ENCODE measurements at regions not wholly inside any gene's neighbourhood (a gene's known extent, or its start where the extent isn't known, plus 50 kb on each side); places are given as distances from the start of the nearest gene placed in this dataset.
"Not testable (repeated sequence)": the region's sequence is repeated elsewhere in the genome, so short reads cannot be mapped to it uniquely, and the experiment has no call there.

DNA sequence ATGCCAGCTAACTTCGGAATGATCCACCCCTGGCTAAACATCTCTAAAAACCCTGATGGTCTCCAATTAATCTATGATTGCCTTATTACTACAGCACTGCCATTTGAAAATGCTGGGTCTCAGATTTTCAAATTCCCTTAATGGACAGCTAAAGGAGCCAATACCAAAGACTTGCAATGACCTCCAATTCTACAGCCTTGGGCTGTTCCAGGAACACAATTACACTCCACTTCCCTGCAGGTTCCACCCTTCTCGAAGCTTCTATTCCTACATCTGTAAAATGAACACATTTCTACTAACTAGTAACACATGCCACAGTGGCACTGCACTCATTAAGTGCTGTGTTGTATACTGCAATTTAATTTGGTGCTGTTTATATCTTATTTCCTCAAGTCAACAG is 85.7 kb upstream of the AK4 start:
- DNase-seq (ENCODE audit: low spot score), result no peak

DNA sequence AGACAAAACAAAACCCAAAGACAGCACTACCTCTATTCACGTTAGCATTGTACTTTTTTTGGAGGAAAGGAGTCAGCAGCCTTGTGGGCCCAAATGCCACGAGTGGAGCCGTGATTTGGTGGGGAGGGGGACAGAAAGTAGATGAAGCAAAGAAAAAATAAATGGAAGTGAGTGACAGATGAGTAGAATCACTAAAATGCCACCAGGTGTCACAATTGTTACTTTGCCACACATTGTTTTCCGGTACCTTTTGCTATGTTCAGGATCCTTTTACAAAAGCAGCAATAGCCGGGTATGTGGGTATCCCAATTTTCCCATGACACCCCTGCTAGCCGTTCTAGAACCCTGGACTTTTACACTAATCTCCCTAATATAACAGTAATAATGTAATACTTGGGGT is 85.0 kb upstream of the AK4 start:
- DNase-seq (ENCODE audit: low spot score), result no peak

DNA sequence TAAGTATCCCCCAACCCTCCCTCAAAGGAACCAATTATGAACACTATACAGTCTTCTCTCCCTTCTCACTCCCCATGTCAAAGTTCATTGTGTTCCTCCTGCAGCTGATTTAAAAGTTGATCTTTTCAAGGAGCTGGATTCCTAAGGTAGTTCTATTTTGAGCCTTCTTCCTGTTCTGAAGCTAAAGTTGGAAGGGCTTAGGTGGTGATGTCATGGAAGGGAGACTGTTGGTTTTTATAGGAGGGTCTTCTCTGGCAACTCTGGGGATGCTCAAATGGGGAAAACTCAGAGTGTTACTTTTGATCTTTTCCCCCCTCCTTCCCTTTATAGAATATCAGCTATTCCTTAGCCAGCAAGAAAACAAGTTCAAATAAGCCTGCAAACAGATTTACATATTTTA is 83.0 kb upstream of the AK4 start:
- DNase-seq (ENCODE audit: low spot score), result peak; percentile 14

DNA sequence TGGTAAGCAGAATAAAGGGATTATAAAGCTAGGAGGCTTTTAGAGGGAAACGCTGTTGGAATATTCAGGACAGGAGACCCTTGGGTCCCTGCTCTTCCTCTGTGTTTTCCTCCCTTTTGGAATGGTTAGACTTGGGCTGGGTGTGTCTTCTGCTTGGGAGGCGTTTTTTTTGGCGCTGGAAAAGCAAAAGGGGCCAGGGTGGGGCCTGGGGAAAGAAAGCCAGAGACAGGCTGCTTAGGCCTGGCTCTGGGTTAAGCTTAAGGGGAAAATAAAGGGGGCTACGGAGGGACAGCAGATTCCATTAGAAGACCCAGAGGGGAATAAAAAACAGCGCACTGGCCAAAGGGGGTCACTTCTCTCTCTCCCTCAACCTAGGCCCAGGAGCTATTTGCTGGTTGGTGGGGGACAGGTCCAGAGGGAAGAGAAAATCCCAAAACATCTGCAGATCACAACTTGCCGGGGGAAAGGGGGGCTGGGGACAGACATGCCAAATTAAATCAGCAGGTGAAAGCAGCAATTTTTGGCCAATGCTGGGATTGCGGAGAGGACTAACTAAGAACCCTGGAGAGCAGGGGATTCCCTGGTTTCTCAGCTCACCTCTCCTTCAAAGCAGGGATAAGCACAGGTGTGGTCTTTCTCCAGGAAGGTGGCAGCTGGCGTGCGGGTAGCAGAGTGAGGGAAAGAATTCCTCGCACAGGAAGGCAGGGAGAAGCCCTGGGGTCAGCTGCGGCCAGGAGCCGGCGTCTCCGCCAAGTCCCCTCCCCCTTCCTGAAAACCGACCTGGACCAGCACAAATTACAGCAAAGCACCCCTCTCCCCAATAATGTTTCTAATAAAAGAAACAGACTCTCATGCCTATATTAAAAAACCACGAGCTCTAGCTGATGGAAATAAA is 82.2 kb upstream of the AK4 start:
- peak; percentile 13 for DNase-seq (ENCODE audit: low spot score)

DNA sequence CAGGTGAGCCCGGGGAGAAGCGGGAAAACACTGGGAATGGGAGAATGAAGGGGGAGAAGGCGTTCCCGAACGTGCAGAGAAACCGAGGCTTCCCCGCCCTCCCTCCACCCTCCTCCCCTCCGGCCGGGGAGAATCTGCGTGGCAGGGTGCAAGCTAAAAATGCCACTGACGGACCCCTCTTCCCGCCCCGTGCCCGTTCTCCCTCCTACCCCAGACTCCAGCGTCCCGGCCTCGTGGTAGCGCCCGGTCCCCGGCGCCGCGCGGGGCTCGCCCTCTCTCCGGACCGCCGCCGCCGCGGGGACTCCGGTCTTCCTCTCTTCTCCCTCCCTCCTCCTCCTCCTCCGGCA is 81.6 kb upstream of the AK4 start:
- peak; percentile 29 for DNase-seq (ENCODE audit: low spot score)

DNA sequence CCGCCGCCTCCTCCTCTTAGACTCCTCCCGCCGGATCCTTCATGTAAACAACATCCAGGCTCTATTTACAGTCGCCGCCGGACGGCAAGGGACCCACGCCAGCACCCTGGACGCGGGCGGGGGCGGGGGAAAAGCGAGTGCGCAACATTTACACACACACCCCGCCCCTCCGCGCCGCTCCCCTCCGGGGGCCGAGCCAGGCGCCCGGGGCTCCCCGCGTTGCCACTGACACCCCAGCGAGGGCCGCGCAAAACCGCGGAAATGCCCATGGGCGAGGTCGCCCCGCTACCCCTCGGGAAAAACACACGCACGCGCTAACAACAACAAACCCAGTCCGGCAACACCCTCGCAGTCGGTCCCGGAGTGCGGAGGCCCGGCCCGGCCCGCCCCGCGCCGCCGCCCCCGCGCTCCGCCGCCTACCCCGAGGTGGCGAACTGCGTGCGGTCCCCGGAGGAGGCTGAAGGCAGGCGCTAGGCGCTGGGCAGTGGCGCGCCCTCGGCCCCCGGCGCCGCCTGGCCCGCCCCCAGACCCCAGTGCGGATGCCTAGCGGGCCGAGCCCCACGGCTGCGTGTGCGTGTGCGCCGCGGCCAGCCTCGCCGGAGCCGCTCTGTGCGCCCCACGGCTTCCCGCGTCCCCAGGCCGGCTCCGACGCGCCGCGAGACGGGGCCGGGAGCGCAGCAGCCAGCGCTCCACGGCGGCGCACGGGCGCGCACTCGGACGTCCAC is 81.1 kb upstream of the AK4 start:
- peak; percentile 79 for DNase-seq (ENCODE audit: low spot score)

DNA sequence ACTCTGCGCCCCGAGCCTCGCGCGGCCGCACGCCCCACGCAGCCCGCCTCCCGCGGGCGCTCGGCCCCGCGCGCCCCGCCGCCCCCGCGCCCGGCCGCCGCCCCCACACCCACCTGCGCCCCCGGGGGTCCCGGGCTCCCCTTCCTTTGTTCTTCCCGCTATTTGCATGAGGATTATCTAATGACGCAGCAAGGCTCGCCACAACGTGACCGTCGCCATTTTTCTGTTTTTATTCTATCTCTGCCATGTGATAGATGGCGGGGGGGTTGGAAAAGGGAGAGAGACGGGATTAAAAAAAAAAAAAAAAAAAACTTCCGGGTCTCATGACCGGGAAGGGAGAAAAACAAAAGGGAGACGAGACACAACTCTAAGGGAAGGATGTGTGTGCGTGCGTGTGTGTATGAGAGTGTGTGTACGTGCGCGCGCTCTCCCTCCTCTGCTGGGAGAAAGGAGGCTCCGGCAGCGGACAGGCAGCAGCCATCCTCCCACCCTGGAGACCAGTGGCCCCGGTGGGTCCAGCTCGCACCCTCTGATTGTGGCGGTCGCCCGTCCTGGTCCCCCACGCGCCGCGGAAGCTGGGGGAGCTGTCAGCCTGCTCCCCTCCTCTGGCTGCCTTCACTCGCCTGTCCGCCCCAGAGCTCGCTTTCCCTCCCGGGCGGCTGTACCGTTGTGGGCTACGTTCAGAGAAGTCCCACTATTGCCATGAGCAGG is 80.4 kb upstream of the AK4 start:
- peak; percentile 79 for DNase-seq (ENCODE audit: low spot score)

DNA sequence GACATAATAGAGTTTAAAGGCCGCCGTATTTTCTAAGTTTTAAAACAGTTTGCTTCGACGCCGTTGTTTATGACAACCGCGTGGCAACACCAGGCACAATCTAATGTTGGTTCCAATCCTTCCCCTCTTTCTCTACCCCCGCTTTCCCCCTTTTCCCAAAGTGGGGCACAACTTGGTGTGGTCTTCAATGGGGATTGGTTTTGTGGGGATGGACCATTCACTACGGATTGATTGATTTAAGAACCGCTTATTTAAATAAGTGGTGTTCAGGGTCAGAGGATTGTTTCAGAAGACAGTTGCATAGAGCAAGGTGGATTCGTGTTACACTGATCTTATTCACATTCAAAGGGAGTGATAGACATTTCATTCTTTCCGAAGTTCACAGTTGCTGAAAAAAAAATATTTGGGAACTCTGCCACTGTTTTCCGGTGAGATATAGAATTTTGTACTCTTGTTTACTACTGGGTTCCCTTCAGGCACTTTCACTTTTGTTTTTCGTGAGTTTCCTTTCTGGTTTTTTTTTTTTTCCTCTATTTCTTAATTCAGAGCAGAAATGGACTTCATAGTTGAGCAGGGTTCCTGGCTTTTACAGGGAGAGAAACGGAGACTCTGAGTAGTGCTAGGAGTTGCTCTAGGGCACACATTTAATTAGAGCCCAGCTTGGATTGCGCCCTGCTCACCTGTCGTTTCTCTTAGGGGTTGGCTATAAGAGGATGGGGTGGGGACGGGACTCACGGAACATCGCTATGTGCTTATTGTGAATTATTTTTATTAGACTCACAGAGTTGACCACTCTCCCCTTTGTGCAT is 79.6 kb upstream of the AK4 start:
- DNase-seq (ENCODE audit: low spot score), result peak; percentile 20

DNA sequence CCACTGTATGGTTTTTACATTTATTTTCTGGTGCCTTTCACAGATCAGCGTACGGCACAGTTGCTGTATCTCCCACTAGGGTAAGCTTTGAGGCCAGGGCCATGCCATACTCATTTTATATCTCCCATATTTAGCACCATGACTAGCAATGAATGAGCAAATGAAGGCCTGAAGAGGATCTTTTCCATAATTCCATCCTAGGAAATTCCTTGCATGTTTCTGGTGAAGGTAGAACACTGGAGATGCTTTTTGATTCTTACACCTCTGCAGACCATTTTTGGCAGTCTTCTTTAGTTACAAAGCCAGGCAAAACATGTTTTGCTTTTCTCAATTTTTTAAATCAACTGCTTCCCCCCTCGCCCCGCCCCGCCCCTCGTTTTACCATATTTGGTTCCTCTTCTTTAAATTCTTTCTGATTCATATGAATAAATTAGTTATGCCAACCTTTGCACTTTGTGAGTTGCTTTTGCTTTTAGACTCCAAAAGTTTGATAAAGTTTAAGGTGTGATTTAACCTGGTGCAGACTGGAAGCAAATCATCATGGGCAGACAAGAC is 78.9 kb upstream of the AK4 start:
- no peak for DNase-seq (ENCODE audit: low spot score)

DNA sequence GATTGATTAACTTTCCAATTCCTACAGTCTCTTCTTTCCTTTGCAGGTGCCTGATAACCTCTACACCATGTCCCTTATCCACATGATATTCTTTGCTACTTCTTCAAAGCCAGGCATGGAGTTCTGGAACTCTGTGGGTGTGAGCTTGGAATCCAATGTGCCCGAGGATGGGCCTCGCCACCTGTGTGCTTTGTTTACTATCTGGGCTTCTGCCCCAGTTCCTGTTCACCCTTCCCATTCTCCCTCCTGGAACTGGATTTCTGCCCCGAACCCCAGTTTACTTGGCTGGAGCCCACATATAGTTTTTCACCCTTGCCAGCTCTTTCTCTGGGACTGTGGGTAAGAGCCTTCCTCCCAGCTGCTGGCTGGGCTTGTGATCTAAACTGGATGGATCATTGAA is 75.2 kb upstream of the AK4 start:
- DNase-seq (ENCODE audit: low spot score), result no peak

DNA sequence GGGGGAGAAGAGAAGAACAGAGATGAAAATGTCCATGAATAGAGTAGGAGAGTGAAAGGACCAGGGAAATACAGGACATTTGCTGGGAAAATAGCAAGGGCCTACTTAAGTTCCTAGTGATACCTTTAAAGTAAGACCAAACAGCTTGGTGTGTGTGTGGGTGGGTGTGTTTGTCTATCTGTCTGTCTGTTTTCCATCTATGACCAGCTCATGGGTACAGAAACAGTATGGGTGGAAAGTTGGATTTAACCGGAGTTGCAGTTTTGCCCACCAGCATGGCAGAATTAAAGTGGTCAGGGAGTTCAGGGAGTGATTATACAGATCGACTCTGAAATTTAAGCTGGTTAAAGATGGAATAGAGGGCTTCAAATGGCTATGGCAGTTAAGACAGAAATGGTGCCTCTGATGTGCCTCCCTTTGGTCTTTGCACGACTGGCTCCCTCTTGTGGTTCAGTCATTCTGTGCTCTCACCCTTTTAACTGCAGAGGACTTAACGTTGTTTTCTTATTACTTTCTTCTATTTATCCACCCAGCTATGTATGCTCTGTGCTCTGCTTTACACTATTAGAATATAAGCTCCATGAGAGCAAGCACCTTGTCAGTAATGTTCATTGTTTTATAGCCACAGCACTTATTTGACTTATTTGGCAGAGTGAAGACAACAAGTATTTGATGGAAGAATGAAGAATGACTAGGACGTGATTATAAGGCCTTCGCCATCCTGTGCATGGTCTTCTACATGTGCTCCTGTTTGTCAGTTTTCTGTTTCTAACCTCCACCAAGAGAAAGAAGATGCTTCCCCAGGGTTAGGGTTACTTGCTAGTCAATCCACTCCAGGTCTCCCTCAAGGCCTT is 72.7 kb upstream of the AK4 start:
- DNase-seq (ENCODE audit: low spot score), result peak; percentile 30

DNA sequence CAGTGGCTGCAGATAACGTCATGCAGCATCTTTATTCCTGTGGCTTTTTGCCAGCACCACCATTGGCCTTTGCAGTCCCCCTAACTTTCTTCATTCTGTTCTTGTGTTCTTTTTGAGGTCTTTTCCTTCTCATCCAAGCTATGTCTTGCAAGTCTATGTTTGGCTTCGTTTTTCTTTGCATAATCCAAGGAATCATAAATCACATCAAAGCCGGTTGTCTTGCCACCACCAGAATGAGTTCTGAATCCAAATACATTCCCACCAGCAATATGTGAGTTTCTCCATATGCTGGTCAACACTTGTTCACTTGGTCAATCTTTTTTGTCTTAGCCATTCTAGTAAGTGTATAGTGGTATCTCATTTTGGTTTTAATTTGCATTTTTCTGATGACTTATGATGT is 70.6 kb upstream of the AK4 start:
- peak; percentile 17 for DNase-seq (ENCODE audit: low spot score)

DNA sequence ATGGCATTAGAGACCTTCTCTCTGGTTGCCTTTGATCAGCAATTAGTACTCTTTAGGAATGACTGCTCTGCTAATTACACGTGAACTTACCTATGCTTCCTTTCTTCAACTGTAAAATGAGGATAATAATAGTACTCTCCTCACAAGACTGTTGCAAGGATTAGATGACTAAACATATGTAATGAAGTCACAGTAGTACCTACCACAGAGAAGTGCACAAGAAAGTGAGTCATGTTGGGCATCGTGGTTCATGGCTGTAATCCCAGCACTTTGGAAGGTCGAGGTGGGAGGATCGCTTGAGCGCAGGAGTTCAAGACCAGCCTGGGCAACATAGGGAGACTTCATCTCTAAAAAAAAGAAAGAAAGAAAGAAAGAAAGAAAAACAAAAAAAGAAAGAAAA is 68.1 kb upstream of the AK4 start:
- no peak for DNase-seq (ENCODE audit: low spot score)

DNA sequence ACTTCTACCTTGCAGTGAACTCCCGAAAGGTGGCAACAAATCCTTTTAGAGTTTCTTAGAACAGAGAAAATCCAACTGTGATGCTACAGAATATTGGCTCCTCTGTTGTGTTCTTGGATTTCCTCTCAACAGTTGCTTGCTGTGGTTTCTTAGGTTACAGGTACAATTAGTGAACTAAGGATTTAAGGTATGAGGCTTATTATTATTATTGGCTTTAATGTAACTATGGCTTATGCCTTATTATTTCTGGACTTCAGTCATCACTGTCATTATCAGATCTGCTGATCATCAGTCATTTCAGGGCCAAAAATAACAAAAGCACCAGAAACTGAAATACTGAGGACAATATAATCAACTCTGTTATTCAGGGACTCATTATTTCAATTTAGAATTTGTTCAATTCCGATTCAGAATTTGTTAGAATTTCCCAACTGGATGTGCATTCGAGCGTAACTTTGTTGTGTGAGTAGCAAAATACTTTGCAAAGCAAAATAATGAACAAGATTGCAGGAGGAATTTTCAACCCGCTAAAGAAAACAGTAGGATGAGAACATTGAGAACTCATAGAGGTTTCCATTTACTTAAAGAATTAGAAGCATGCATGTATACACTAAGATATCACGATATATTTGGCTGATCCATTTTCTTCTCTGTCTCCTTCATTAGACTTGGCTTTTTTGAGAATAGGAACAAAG is 65.5 kb upstream of the AK4 start:
- no peak for DNase-seq (ENCODE audit: low spot score)

DNA sequence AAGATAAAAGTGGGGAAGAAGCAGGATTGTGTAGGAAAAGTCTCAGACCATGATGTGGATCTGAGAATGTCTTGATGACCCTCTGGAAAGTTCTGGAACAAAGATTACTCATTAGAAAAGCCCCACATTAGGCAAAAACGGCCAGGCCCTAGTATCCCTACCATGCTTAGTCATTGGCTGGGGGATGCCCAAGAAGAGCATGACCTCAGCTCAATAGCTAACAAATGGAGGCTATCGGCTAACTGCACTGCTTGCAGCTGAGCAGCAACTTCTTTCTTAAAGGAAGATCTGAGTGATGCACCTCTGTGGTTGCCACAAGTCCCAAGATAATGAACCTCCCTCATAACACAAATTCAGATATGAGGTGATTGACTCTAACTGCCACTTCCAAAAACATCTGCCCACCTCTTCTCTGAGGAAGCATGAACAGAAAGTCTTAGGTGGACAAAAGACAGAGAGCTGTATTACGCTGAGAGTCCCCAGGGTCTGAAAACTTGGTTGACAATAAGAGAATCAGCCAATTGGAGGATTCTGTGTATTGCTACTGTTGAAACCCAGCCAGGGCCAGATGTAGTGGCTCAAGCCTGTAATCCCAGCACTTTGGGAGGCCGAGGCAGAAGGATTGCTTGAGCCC is 64.6 kb upstream of the AK4 start:
- no peak for DNase-seq (ENCODE audit: low spot score)

DNA sequence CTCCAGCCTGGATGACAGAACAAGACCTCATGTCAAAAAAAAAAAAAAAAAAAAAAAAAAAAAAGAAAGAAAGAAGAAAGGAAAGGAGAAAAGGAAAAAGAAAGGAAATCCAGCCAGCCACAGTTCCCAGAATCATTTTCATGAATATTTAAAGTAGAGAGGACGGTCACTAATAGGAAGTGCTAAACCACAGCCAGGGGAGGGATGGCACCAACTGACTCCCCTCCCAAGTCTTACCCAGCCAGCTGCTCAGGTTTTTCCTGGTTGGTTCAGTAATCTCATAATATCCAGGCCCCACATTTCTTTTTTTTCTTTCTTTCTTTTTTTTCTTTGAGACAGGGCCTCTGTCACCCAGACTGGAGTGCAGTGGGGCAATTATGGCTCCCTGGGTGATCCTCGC is 63.9 kb upstream of the AK4 start:
- DNase-seq (ENCODE audit: low spot score), result no peak

DNA sequence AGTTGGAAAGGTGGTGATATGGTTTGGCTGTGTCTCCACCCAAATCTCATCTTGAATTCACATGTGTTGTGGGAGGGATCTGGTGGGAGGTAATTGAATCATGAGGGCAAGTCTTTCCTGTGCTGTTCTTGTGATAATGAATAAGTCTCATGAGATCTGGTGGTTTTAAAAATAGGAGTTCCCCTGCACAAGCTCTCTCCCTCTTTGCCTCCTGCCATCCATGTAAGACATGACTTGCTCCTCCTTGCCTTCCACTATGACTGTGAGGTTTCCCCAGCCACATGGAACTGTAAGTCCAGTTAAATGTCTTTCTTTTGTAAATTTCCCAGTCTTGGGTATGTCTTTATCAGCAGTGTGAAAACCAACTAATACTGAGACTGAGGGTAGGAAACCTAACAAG is 60.5 kb upstream of the AK4 start:
- DNase-seq (ENCODE audit: low spot score), result not testable (repeated sequence)

DNA sequence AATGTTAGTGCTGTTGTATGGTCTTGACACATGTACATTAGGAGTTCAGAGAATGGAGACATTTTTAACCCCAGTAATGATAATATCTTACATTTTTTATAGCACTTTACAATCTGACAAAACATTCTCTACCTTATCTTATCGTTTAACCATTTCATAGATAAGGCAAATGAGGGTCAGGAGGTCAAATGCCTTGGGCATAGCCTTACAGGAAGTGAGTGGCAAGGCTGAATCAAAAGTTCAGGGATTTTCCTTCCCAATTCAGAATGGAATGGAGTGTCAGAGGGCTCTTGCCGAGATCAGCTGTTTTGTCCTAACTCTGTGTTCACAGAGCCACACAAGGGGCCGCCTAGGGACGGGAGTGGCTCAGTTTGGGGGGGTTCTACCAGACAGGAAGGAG is 57.6 kb upstream of the AK4 start:
- no peak for DNase-seq (ENCODE audit: low spot score)

DNA sequence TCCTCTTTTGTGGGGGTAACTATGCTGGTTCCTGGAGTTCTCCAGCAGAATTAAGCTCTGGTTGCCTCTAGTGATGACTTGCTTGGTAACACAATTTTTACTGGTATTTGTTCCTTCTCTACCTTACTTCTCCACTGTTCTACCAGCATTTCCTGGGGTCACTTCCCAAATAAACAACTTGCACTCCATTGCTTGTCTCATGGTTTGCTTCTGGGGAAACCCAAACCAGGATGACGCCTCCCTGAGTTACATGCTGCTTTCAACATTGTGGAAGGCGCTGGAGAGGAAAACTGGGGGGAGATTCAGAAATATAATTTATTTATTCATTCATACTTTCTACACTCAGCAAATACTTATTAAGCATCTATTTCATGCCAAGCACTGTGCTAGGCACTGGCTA is 55.3 kb upstream of the AK4 start:
- no peak for DNase-seq (ENCODE audit: low spot score)

Measured in umbilical cord (tissue), 1 donor.